BLaER1 (cell line): ENCODE measurements at regions not wholly inside any gene's neighbourhood (a gene's known extent, or its start where the extent isn't known, plus 50 kb on each side); places are given as distances from the start of the nearest gene placed in this dataset.

Experiments used
- H3K27ac ChIP-seq: shearing (Covaris generic); formaldehyde crosslinking; 2 replicates; pipeline ENCODE4 v1.8.1; 2022
- H3K27me3 ChIP-seq: shearing (Covaris generic); formaldehyde crosslinking; 2 replicates; pipeline ENCODE4 v1.8.1; 2022
- H3K36me3 ChIP-seq: shearing (Covaris generic); formaldehyde crosslinking; 2 replicates; pipeline ENCODE4 v1.8.1; 2022
- H3K4me1 ChIP-seq: shearing (Covaris generic); formaldehyde crosslinking; 2 replicates; pipeline ENCODE4 v1.8.1; 2022
- H3K4me2 ChIP-seq: shearing (Covaris generic); formaldehyde crosslinking; 2 replicates; pipeline ENCODE4 v1.8.1; 2022
- H3K4me3 ChIP-seq: shearing (Covaris generic); formaldehyde crosslinking; 2 replicates; pipeline ENCODE4 v1.8.1; 2022
- H3K9ac ChIP-seq: shearing (Covaris generic); formaldehyde crosslinking; 2 replicates; pipeline ENCODE4 v1.8.1; 2022
- H3K9me3 ChIP-seq: shearing (Covaris generic); formaldehyde crosslinking; 2 replicates; pipeline ENCODE4 v1.8.1; 2022
- H4K20me1 ChIP-seq: shearing (Covaris generic); formaldehyde crosslinking; 2 replicates; pipeline ENCODE4 v1.8.1; 2022
- Cebpa-rat ChIP-seq: shearing (Covaris generic); IDR thresholded peaks from 2 replicates; pipeline ENCODE4 v1.8.1; 2022

DNA sequence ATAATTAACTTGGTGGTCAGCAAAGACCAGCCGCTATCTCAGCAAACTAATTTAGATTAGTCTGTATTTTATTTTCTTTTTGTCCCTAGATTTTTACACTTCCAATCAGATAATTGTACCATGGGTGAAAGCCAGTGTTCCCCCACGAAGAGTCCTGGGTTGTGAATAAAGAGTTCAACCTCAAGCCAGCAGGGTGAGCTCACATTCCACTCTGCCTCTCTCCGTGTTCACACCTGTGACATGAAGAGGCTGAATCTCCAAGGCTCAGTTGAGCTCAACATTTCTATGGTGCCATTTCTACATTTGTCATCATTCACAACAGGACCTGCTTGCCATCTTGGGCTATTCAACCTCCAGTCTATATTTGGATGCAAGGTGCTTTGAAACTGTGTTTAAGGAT lies 771.5 kb downstream of the GALR1 start:
- no peak for TF ChIP-seq Cebpa-rat
- H3K27ac ChIP-seq, result no peak overlapping the region
- no peaks in the 10 kb centered on the region for H4K20me1 ChIP-seq
- H3K4me3 ChIP-seq, result no peak overlapping the region
- H3K36me3 ChIP-seq, result no peaks in the 10 kb centered on the region
- H3K4me1 ChIP-seq, result no peaks in the 10 kb centered on the region
- no peak overlapping the region for H3K4me2 ChIP-seq
- H3K9ac ChIP-seq, result no peak overlapping the region
- H3K9me3 ChIP-seq, result no peaks in the 10 kb centered on the region
- no peaks in the 10 kb centered on the region for H3K27me3 ChIP-seq

DNA sequence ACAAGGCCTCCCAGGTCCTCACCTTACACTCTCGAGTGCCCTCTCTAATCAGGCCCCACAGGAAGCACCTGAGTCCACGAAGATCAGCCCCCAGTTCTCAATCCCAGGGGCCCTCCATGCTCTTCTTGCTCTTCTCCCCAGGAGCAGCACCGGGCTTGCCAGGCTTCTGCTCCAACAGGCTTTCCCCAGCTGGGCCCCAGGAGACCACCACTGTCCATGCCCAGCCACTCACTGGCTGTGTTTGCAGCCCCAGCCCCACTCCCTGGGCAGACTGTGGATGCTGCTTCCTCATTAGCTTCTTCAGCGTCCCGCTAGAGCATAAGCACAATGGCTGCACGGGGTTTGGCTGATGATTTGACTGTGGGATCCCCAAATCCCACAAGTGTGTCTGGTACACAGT lies 781.9 kb downstream of the GALR1 start:
- Histone ChIP-seq H4K20me1 (no peaks in the 10 kb centered on the region), H3K4me3 (no peak overlapping the region), H3K9me3 (no peaks in the 10 kb centered on the region), H3K9ac (no peak overlapping the region), H3K4me2 (peak overlapping the region; percentile 18; the same call in 1 of the 2 replicates), H3K27me3 (no peaks in the 10 kb centered on the region), H3K4me1 (no peaks in the 10 kb centered on the region), H3K27ac (no peak overlapping the region), H3K36me3 (no peaks in the 10 kb centered on the region)
- no peak for TF ChIP-seq Cebpa-rat

DNA sequence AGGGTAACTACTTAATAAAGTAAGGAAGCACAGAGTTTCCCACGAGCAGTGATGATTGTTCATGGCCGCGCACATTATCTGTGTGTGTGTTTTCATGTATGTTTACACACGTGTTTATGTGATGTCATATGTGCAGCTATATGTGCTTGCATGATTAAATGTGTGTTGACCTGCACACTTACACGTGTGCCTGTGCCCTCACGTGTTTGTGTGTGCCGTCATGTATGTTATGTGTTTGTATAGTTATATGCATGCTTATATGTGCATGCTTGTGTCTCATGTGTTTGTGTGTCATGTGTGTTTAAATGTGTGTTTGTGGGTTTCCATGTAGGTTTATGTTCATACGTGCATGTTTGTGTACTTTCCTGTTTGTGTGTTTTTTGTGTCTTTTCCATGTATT lies 782.3 kb downstream of the GALR1 start:
- Histone ChIP-seq H3K4me3 (no peak overlapping the region), H3K27ac (no peak overlapping the region), H3K9ac (no peak overlapping the region), H4K20me1 (no peaks in the 10 kb centered on the region), H3K4me1 (no peaks in the 10 kb centered on the region), H3K9me3 (no peaks in the 10 kb centered on the region), H3K27me3 (no peaks in the 10 kb centered on the region), H3K4me2 (0 out of 2 replicates have a peak overlapping the region, but pooled peaks have one; percentile 18), H3K36me3 (no peaks in the 10 kb centered on the region)
- TF ChIP-seq Cebpa-rat, result no peak

DNA sequence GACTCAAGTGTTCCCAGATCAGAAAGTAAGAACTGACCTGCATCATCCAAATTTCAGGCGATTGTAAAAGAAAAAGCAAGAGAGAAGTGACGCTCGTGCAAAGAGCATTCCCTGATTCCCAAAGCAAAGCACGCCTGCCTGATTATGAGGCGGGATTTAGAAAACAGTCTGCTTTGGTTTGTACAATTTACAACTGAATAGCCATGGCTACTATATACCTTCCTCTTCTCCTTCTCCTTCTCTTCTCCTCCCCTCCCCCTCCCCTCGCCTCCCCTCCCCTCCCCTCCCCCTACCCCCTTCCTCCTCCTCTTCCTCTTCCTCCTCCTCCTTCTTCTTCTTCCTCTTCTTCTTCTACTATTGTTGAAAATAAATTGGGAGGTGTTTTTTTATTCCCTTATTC lies 782.9 kb downstream of the GALR1 start:
- TF ChIP-seq Cebpa-rat, result no peak
- Histone ChIP-seq H3K4me3 (no peak overlapping the region), H3K9ac (no peak overlapping the region), H4K20me1 (no peaks in the 10 kb centered on the region), H3K36me3 (no peaks in the 10 kb centered on the region), H3K9me3 (no peaks in the 10 kb centered on the region), H3K27me3 (no peaks in the 10 kb centered on the region), H3K4me1 (no peaks in the 10 kb centered on the region), H3K4me2 (no peak overlapping the region), H3K27ac (no peak overlapping the region)

DNA sequence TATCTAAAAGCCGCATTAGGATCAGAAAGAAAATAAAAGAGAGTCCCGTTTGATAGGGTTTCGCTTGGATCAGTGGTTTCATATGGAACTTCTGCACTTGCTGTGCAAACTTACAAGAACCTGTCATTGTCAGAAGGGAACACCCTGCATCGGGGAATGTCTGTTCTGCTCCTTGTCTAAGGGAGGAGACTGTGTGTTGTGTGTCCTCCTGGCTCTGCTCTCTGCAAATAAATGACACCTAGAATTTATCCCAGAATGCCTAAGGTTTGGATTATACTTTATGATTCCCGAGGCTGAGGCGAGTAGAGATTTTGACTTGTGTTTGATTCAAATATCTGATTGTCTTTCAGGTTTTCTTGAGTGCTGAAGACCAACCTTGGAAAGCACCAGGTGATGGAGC lies 785.1 kb downstream of the GALR1 start:
- H3K4me2 ChIP-seq, result no peak overlapping the region
- H3K27me3 ChIP-seq, result no peaks in the 10 kb centered on the region
- H3K9ac ChIP-seq, result no peak overlapping the region
- no peaks in the 10 kb centered on the region for H3K4me1 ChIP-seq
- no peak overlapping the region for H3K4me3 ChIP-seq
- H4K20me1 ChIP-seq, result no peaks in the 10 kb centered on the region
- H3K9me3 ChIP-seq, result no peaks in the 10 kb centered on the region
- H3K27ac ChIP-seq, result no peak overlapping the region
- H3K36me3 ChIP-seq, result no peaks in the 10 kb centered on the region
- no peak for TF ChIP-seq Cebpa-rat

DNA sequence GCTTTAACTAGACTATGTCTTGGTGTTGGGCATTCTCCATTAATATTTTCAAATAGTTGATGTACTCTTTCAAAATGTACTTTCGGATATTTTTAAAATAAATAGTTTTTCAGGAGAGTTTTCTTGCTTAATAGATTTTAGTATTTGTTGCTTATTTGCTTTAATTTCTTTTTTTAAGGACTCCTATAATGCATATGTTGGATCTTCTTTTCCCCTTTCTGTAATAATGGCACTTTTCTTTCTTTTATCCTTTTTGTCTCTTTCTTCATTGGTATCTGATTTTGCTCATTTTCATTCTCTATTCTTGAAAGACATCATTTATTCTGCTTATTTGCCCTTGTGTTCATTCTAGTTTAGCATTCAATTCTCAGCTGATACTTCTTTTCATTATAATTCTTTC lies 791.6 kb downstream of the GALR1 start:
- Histone ChIP-seq H4K20me1 (no peaks in the 10 kb centered on the region), H3K27ac (no peak overlapping the region), H3K4me2 (no peak overlapping the region), H3K4me3 (no peak overlapping the region), H3K9ac (no peak overlapping the region), H3K36me3 (no peaks in the 10 kb centered on the region), H3K27me3 (no peaks in the 10 kb centered on the region), H3K9me3 (peaks cover 24% of the 10 kb centered on the region), H3K4me1 (no peaks in the 10 kb centered on the region)
- TF ChIP-seq Cebpa-rat, result no peak

DNA sequence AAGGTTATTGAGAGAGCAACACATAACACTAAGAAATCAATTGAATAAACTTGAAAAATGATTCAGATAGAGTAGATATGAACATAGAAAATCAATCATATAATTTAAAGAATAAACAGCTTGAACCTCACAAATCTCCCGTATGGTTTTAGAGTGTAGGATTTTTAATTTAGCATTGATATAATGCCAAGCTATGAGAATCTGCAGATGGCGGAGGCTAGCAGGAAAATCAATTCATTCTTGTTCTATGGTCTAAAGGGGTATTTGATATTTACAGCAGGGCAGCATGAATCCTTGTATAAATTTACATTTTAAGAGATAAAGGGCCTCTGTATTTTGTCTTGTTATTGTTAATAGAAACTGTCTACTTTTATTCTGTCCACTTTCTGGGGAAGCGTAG lies 797.0 kb downstream of the GALR1 start:
- Histone ChIP-seq H3K36me3 (no peaks in the 10 kb centered on the region), H3K27me3 (no peaks in the 10 kb centered on the region), H3K4me1 (no peaks in the 10 kb centered on the region), H3K4me3 (no peak overlapping the region), H3K9ac (no peak overlapping the region), H3K4me2 (no peak overlapping the region), H3K9me3 (peaks cover 13% of the 10 kb centered on the region), H4K20me1 (no peaks in the 10 kb centered on the region), H3K27ac (no peak overlapping the region)
- no peak for TF ChIP-seq Cebpa-rat

DNA sequence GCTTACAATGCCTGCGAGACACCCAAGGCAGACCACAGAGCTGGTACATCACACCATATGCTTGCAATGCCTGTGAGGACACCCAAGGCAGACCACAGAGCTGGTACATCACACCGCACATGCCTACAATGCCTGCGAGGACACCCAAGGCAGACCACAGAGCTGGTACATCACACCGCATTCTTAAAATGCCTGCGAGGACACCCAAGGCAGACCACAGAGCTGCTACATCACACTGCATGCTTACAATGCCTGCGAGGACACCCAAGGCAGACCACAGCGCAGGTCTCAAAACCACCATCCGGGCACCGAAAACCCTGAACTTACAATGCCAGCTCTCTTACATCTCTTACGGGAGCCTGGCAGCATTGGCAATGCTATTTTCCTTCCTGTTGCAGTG lies 799.6 kb downstream of the GALR1 start:
- Histone ChIP-seq H3K27ac (no peak overlapping the region), H3K9me3 (no peaks in the 10 kb centered on the region), H3K4me3 (no peak overlapping the region), H3K27me3 (no peaks in the 10 kb centered on the region), H3K36me3 (no peaks in the 10 kb centered on the region), H3K4me2 (no peak overlapping the region), H3K4me1 (no peaks in the 10 kb centered on the region), H4K20me1 (no peaks in the 10 kb centered on the region), H3K9ac (no peak overlapping the region)
- no peak for TF ChIP-seq Cebpa-rat

DNA sequence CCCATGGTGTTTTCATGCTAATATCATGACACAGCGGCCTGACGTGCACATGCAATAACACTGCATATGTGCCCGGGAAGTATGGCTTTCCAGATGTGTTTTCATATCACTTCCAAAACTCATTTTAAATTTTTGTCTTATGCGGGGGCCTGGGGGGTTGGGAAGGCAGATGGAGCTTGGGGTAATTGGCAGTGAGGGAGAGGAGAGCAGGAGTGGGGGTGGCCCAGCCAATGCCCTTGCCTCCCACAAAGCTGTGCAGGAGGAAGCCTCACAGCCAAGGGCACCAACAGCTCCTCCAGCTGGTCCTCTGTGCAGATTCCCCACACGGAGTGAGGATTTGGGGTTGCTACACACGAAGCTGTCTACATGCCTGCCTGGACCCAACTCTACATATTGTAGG lies 805.2 kb downstream of the GALR1 start:
- TF ChIP-seq Cebpa-rat, result no peak
- Histone ChIP-seq H3K4me2 (no peak overlapping the region), H3K9me3 (no peaks in the 10 kb centered on the region), H3K4me3 (no peak overlapping the region), H3K9ac (no peak overlapping the region), H3K4me1 (no peaks in the 10 kb centered on the region), H3K36me3 (no peaks in the 10 kb centered on the region), H4K20me1 (no peaks in the 10 kb centered on the region), H3K27ac (no peak overlapping the region), H3K27me3 (no peaks in the 10 kb centered on the region)

DNA sequence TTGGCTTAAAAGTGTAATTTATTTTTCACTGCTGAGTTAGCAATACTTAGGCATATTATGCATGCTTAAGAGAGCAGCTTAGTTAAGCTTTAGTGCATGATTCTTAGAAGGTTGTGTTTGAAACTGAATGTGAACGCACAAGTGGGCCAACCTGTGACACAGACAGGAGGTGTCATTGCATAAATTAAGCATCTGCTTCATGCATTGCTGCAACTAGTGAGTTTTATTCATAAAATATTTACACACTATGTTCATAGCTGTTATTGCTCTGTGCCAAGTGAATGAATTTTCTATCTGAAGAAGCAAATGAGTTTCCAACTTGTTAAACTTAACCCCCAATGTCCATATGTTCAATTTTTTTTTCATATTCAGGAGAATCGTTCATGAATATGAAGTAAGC lies 806.4 kb downstream of the GALR1 start:
- Histone ChIP-seq H3K4me3 (no peak overlapping the region), H3K27ac (no peak overlapping the region), H3K36me3 (no peaks in the 10 kb centered on the region), H4K20me1 (no peaks in the 10 kb centered on the region), H3K27me3 (no peaks in the 10 kb centered on the region), H3K4me2 (no peak overlapping the region), H3K4me1 (no peaks in the 10 kb centered on the region), H3K9ac (no peak overlapping the region), H3K9me3 (no peaks in the 10 kb centered on the region)
- TF ChIP-seq Cebpa-rat, result no peak

DNA sequence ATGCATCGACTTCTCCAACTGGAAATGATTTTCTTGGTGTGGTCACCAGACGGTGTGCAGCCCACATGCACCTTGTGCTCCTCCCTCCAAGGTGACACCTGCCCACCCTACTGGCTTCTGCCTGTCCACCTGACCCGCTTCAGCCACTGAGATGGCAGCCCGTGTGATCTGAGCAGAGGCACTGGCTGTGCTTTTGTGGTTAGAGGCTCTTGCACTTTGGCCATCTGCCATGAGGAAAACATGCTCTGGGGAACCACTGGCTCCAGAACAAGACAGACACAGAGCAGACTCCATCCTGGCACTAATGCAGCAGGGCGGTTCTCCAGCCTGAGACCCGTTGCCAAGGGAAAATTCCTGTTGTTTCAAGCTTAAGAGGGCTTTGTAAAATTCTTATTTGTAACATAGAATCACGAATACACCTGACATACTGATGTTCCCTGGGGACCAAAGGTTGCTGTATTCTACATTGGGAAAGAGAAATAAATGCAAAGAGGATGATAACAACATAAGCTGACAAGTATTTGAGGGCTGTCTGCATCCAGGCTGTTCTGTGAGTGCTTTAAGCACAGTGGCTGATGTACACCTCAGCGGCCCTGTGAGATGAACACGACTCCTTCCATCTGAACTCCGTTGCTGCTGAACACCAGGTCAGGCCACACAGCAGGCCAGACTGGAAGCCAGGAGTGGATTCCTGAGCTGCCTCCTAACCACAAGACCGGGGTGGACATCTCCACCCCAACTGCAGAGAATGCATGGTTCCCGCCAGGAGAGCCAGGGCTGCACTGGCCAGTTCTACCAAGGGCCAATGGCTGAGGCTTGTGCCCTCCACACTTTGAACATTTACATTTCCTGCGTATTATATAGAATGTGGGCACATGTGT lies 820.4 kb downstream of the GALR1 start:
- Histone ChIP-seq H4K20me1 (no peaks in the 10 kb centered on the region), H3K27ac (no peak overlapping the region), H3K4me1 (peaks cover 5% of the 10 kb centered on the region; the same call in 1 of the 2 replicates), H3K9me3 (peaks cover 7% of the 10 kb centered on the region; the same call in 1 of the 2 replicates), H3K27me3 (no peaks in the 10 kb centered on the region), H3K4me3 (no peak overlapping the region), H3K4me2 (peak overlapping the region; percentile 2; the same call in 1 of the 2 replicates), H3K36me3 (no peaks in the 10 kb centered on the region), H3K9ac (no peak overlapping the region)
- TF ChIP-seq Cebpa-rat, result no peak
